A673 (cell line): ENCODE measurements at regions not wholly inside any gene's neighbourhood (a gene's known extent, or its start where the extent isn't known, plus 50 kb on each side); places are given as distances from the start of the nearest gene placed in this dataset.
"Not testable (repeated sequence)": the region's sequence is repeated elsewhere in the genome, so short reads cannot be mapped to it uniquely, and the experiment has no call there.

Source experiments
- EZH2 ChIP-seq: fragments of 200-600 bp; sonication (generic); IDR thresholded peaks from 2 replicates; pipeline ENCODE4 v1.6.1; 2017; ENCODE audit warnings: borderline replicate concordance, low read depth, mild to moderate bottlenecking, mixed read lengths, antibody characterized with exemption, low read length; ENCODE audit not compliant: poor library complexity, severe bottlenecking
- TF ChIP-seq, protein P1 (sequence below): fragments of 300-800, 200-600 bp; sonication (generic); conservative IDR thresholded peaks from 2 replicates; pipeline ENCODE4 v1.5.1; 2017; ENCODE audit warnings: low read depth, mild to moderate bottlenecking, antibody characterized with exemption, low read length, moderate library complexity, mixed read lengths

DNA sequence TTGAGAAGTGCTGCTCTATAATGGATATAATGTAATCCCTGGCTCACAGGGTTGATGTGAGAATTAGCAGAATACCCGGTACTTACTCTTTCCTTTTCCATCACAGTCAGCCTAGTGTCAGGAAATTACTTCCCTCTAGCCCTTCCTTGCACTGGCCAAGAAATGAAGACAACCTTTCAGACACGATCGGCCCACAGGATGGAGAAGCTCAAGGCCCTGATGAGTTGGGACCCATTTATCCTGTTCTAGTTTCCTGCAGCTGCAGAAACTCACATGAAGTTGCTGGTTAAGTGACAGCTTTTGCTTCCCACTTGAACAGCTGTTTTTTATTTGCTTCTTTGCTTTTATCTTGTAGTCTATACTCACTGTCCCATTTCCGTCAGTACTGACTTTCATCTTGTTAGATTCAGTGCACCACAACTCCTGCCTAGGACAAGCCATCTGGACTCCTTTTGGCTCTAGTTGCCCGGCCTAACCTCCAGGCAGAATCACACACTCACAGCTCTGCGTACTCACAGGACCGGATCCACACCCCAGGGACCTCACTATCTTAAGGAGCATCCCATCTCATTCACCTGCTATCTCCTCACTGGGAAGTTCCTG is 325.1 kb upstream of the CHRNA7 start:
- TF ChIP-seq, protein P1, sequence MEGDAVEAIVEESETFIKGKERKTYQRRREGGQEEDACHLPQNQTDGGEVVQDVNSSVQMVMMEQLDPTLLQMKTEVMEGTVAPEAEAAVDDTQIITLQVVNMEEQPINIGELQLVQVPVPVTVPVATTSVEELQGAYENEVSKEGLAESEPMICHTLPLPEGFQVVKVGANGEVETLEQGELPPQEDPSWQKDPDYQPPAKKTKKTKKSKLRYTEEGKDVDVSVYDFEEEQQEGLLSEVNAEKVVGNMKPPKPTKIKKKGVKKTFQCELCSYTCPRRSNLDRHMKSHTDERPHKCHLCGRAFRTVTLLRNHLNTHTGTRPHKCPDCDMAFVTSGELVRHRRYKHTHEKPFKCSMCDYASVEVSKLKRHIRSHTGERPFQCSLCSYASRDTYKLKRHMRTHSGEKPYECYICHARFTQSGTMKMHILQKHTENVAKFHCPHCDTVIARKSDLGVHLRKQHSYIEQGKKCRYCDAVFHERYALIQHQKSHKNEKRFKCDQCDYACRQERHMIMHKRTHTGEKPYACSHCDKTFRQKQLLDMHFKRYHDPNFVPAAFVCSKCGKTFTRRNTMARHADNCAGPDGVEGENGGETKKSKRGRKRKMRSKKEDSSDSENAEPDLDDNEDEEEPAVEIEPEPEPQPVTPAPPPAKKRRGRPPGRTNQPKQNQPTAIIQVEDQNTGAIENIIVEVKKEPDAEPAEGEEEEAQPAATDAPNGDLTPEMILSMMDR = not testable (repeated sequence)
- TF ChIP-seq EZH2 = not testable (repeated sequence)
